GM12891 (cell line): ENCODE measurements at regions not wholly inside any gene's neighbourhood (a gene's known extent, or its start where the extent isn't known, plus 50 kb on each side); places are given as distances from the start of the nearest gene placed in this dataset.

Experiments
- PAX5 ChIP-seq: IDR thresholded peaks from 2 replicates; pipeline ENCODE4 v1.6.1; 2011; ENCODE audit warnings: low read length, moderate library complexity, mild to moderate bottlenecking; ENCODE audit not compliant: insufficient read depth, severe bottlenecking
- POLR2A ChIP-seq: IDR thresholded peaks from 2 replicates; pipeline ENCODE4 v1.6.1; 2011; ENCODE audit warnings: low read depth, low read length, control low read depth
- POLR2AphosphoS5 ChIP-seq: IDR thresholded peaks from 2 replicates; pipeline ENCODE4 v1.6.1; 2011; ENCODE audit warnings: low read depth, low read length, control low read depth
- POU2F2 ChIP-seq: IDR thresholded peaks from 2 replicates; pipeline ENCODE4 v1.6.1; 2011; ENCODE audit warnings: low read depth, mild to moderate bottlenecking, control low read depth, low read length, moderate library complexity
- SPI1 ChIP-seq: IDR thresholded peaks from 2 replicates; pipeline ENCODE4 v1.6.1; 2011; ENCODE audit warnings: low read depth, low read length, control low read depth
- TAF1 ChIP-seq: IDR thresholded peaks from 2 replicates; pipeline ENCODE4 v1.6.1; 2011; ENCODE audit warnings: low read depth, low read length, control low read depth

GRCh38 chr15:97459771-97460170 lies 500.7 kb upstream of the ARRDC4 start:
- TF ChIP-seq POLR2A (no peak), POU2F2 (no peak), POLR2AphosphoS5 (no peak), TAF1 (no peak), SPI1 (no peak), PAX5 (no peak)
